WTC11 (cell line): ENCODE measurements at regions not wholly inside any gene's neighbourhood (a gene's known extent, or its start where the extent isn't known, plus 50 kb on each side); places are given as distances from the start of the nearest gene placed in this dataset.

Source experiments
- ATAC-seq: fragments of 200-7000 bp; cut with Tn5 transposase; 2 replicates; pipeline ENCODE4 v1.10.0; 2021; ENCODE audit warnings: mild to moderate bottlenecking, moderate library complexity
- CTCF ChIA-PET: fragments of 300-600 bp; sonication (Branson Sonifier 250); formaldehyde crosslinking; loops from one replicate; lab custom pipeline; 2021; ENCODE audit warnings: antibody characterized with exemption; lab: Charles Lee
- POLR2A ChIA-PET: fragments of 350-600 bp; sonication (Branson Sonifier 250); formaldehyde crosslinking; loops from one replicate; lab custom pipeline; 2021; ENCODE audit warnings: antibody characterized with exemption; lab: Charles Lee
- DNase-seq: peaks from one replicate; pipeline ENCODE4 v3.0.0; 2021; ENCODE audit warnings: low spot score
- H3K27ac Mint-ChIP-seq: 2 replicates; pipeline ENCODE4 v1.8.0; 2021; ENCODE audit warnings: mixed read lengths
- H3K27me3 Mint-ChIP-seq: 2 replicates; pipeline ENCODE4 v1.8.0; 2021; ENCODE audit warnings: low read depth, mild to moderate bottlenecking, moderate library complexity, mixed read lengths
- H3K36me3 Mint-ChIP-seq: 2 replicates; pipeline ENCODE4 v1.8.0; 2021; ENCODE audit warnings: mixed read lengths
- H3K4me1 Mint-ChIP-seq: 2 replicates; pipeline ENCODE4 v1.8.0; 2022; ENCODE audit warnings: mixed read lengths
- H3K4me3 Mint-ChIP-seq: 2 replicates; pipeline ENCODE4 v1.8.0; 2021; ENCODE audit warnings: mild to moderate bottlenecking, moderate library complexity, mixed read lengths
- H3K9me3 Mint-ChIP-seq: 2 replicates; pipeline ENCODE4 v1.8.0; 2021; ENCODE audit warnings: mixed read lengths
- ARID4B ChIP-seq: sonication (generic); formaldehyde crosslinking; IDR thresholded peaks from 2 replicates; pipeline ENCODE4 v1.8.0; 2023; ENCODE audit warnings: missing genetic modification reagents, mild to moderate bottlenecking, borderline replicate concordance
- ATF1 ChIP-seq: sonication (generic); formaldehyde crosslinking; IDR thresholded peaks from 2 replicates; pipeline ENCODE4 v1.8.1; 2023; ENCODE audit warnings: mild to moderate bottlenecking, moderate library complexity, missing genetic modification reagents
- CREB1 ChIP-seq: sonication (generic); formaldehyde crosslinking; IDR thresholded peaks from 2 replicates; pipeline ENCODE4 v1.8.0; 2023; ENCODE audit warnings: mild to moderate bottlenecking, missing genetic modification reagents
- CREM ChIP-seq: sonication (generic); formaldehyde crosslinking; IDR thresholded peaks from 2 replicates; pipeline ENCODE4 v1.8.1; 2022; ENCODE audit warnings: mild to moderate bottlenecking, missing genetic modification reagents, moderate library complexity
- FOXJ3 ChIP-seq: sonication (generic); formaldehyde crosslinking; IDR thresholded peaks from 2 replicates; pipeline ENCODE4 v1.9.0; 2021; ENCODE audit warnings: missing genetic modification reagents, mild to moderate bottlenecking, borderline replicate concordance
- HMGA2 ChIP-seq: fragments of 250-450 bp; sonication (Bioruptor Pico); IDR thresholded peaks from 2 replicates; pipeline ENCODE4 v1.4.0; 2021; ENCODE audit warnings: mild to moderate bottlenecking, moderate library complexity
- JAZF1 ChIP-seq: fragments of 250-450 bp; sonication (Bioruptor Pico); IDR thresholded peaks from 2 replicates; pipeline ENCODE4 v1.9.0; 2021; ENCODE audit warnings: moderate library complexity, mild to moderate bottlenecking, inconsistent platforms
- MLX ChIP-seq: sonication (generic); formaldehyde crosslinking; IDR thresholded peaks from 2 replicates; pipeline ENCODE4 v1.8.1; 2023; ENCODE audit warnings: mild to moderate bottlenecking, missing genetic modification reagents, moderate library complexity
- NFATC4 ChIP-seq: fragments of 250-450 bp; sonication (Bioruptor Pico); IDR thresholded peaks from 2 replicates; pipeline ENCODE4 v1.9.0; 2021; ENCODE audit warnings: mild to moderate bottlenecking
- NR2C2 ChIP-seq: sonication (generic); formaldehyde crosslinking; IDR thresholded peaks from 2 replicates; pipeline ENCODE4 v1.8.0; 2022; ENCODE audit warnings: mild to moderate bottlenecking, missing genetic modification reagents
- PRRX2 ChIP-seq: fragments of 250-450 bp; sonication (Bioruptor Pico); IDR thresholded peaks from 2 replicates; pipeline ENCODE4 v1.8.0; 2021; ENCODE audit warnings: mild to moderate bottlenecking
- TEAD4 ChIP-seq: sonication (generic); formaldehyde crosslinking; IDR thresholded peaks from 2 replicates; pipeline ENCODE4 v1.8.0; 2022; ENCODE audit warnings: mild to moderate bottlenecking, missing genetic modification reagents
- TP53 ChIP-seq: sonication (generic); formaldehyde crosslinking; IDR thresholded peaks from 2 replicates; pipeline ENCODE4 v1.8.1; 2023; ENCODE audit warnings: mild to moderate bottlenecking, missing genetic modification reagents
- ZNF671 ChIP-seq: fragments of 250-450 bp; sonication (Bioruptor Pico); IDR thresholded peaks from 2 replicates; pipeline ENCODE4 v1.8.0; 2021; ENCODE audit warnings: mild to moderate bottlenecking
- TF ChIP-seq, protein P1 (sequence below): sonication (generic); formaldehyde crosslinking; IDR thresholded peaks from 2 replicates; pipeline ENCODE4 v1.8.1; 2022; ENCODE audit warnings: low read depth, mild to moderate bottlenecking, moderate library complexity, missing genetic modification reagents, borderline replicate concordance
- TF ChIP-seq, protein P2 (sequence below): sonication (generic); formaldehyde crosslinking; IDR thresholded peaks from 2 replicates; pipeline ENCODE4 v1.8.0; 2023; ENCODE audit warnings: missing genetic modification reagents
- TF ChIP-seq, protein P3 (sequence below): fragments of 250-450 bp; sonication (Bioruptor Pico); IDR thresholded peaks from 2 replicates; pipeline ENCODE4 v1.8.0; 2021; ENCODE audit warnings: mild to moderate bottlenecking
- TF ChIP-seq, protein P4 (sequence below): sonication (generic); formaldehyde crosslinking; IDR thresholded peaks from 2 replicates; pipeline ENCODE4 v1.8.0; 2022; ENCODE audit warnings: mild to moderate bottlenecking, missing genetic modification reagents

DNA sequence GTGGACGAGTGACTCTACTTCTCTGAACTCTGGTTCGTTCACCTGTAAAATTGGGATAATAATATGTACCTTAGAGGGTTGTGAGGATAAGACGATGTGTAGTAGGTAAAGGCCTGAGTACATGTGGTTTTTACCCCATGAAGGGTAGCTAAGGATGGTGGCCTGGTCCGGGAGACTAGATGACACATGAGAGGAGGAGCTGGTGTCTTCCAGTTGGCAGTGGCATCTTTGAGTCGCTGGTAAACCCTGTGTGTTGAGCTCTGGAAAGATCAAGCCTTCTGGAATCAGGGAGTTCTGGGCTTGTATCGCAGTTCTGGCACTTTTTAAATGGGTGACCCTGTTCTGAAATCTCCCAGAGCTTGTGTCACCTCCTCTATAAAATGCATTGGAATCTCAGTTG is 166.4 kb upstream of the ZNF618 start:
- DNase-seq (no peak), ATAC-seq (no peak)
- peaks cover 34% of the 10 kb centered on the region for H3K4me1 Mint-ChIP-seq
- ChIA-PET CTCF (interaction anchor here (0.8 to 0.9 kb wide), 2 partner anchors 28 to 55 kb away, joined by 3 to 4 read pairs; no protein-coding TSS in a partner anchor), POLR2A (no interaction called here)
- TF ChIP-seq, protein P1, sequence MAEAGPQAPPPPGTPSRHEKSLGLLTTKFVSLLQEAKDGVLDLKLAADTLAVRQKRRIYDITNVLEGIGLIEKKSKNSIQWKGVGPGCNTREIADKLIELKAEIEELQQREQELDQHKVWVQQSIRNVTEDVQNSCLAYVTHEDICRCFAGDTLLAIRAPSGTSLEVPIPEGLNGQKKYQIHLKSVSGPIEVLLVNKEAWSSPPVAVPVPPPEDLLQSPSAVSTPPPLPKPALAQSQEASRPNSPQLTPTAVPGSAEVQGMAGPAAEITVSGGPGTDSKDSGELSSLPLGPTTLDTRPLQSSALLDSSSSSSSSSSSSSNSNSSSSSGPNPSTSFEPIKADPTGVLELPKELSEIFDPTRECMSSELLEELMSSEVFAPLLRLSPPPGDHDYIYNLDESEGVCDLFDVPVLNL (CRISPR knock-in tag), result no peak
- TF ChIP-seq NFATC4 (CRISPR knock-in tag), result no peak
- no peak for TF ChIP-seq TP53
- no peak for TF ChIP-seq FOXJ3 (CRISPR knock-in tag)
- TF ChIP-seq TEAD4, result no peak
- TF ChIP-seq CREB1 (CRISPR knock-in tag), result no peak
- TF ChIP-seq MLX, result no peak
- no peak for TF ChIP-seq PRRX2 (CRISPR knock-in tag)
- TF ChIP-seq ARID4B (CRISPR knock-in tag), result no peak
- TF ChIP-seq CREM (CRISPR knock-in tag), result no peak
- TF ChIP-seq, protein P2, sequence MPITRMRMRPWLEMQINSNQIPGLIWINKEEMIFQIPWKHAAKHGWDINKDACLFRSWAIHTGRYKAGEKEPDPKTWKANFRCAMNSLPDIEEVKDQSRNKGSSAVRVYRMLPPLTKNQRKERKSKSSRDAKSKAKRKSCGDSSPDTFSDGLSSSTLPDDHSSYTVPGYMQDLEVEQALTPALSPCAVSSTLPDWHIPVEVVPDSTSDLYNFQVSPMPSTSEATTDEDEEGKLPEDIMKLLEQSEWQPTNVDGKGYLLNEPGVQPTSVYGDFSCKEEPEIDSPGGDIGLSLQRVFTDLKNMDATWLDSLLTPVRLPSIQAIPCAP (CRISPR knock-in tag), result no peak
- no peak for TF ChIP-seq HMGA2 (CRISPR knock-in tag)
- TF ChIP-seq, protein P3, sequence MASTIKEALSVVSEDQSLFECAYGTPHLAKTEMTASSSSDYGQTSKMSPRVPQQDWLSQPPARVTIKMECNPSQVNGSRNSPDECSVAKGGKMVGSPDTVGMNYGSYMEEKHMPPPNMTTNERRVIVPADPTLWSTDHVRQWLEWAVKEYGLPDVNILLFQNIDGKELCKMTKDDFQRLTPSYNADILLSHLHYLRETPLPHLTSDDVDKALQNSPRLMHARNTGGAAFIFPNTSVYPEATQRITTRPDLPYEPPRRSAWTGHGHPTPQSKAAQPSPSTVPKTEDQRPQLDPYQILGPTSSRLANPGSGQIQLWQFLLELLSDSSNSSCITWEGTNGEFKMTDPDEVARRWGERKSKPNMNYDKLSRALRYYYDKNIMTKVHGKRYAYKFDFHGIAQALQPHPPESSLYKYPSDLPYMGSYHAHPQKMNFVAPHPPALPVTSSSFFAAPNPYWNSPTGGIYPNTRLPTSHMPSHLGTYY, result no peak
- no peak for TF ChIP-seq JAZF1 (CRISPR knock-in tag)
- TF ChIP-seq ATF1 (CRISPR knock-in tag), result no peak
- no peak for TF ChIP-seq ZNF671 (CRISPR knock-in tag)
- no peak for TF ChIP-seq NR2C2 (CRISPR knock-in tag)
- TF ChIP-seq, protein P4, sequence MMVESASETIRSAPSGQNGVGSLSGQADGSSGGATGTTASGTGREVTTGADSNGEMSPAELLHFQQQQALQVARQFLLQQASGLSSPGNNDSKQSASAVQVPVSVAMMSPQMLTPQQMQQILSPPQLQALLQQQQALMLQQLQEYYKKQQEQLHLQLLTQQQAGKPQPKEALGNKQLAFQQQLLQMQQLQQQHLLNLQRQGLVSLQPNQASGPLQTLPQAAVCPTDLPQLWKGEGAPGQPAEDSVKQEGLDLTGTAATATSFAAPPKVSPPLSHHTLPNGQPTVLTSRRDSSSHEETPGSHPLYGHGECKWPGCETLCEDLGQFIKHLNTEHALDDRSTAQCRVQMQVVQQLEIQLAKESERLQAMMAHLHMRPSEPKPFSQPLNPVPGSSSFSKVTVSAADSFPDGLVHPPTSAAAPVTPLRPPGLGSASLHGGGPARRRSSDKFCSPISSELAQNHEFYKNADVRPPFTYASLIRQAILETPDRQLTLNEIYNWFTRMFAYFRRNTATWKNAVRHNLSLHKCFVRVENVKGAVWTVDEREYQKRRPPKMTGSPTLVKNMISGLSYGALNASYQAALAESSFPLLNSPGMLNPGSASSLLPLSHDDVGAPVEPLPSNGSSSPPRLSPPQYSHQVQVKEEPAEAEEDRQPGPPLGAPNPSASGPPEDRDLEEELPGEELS (CRISPR knock-in tag), result no peak
- H3K9me3 Mint-ChIP-seq, result peaks cover 26% of the 10 kb centered on the region
- H3K27me3 Mint-ChIP-seq, result peaks cover 4% of the 10 kb centered on the region
- H3K4me3 Mint-ChIP-seq, result no peak overlapping the region
- no peak overlapping the region for H3K27ac Mint-ChIP-seq
- H3K36me3 Mint-ChIP-seq, result peaks cover 19% of the 10 kb centered on the region
